K562 (cell line): ENCODE measurements at regions not wholly inside any gene's neighbourhood (a gene's known extent, or its start where the extent isn't known, plus 50 kb on each side); places are given as distances from the start of the nearest gene placed in this dataset.

ENCODE experiments used
- ARID3B ChIP-seq: fragments of 250-450 bp; sonication (Bioruptor Pico); IDR thresholded peaks from 2 replicates; pipeline ENCODE4 v1.4.0; 2020; ENCODE audit warnings: borderline replicate concordance
- ATF7 ChIP-seq: fragments of 450-650 bp; IDR thresholded peaks from 2 replicates; pipeline ENCODE4 v1.7.1; 2014; ENCODE audit warnings: mild to moderate bottlenecking, moderate library complexity
- BDP1 ChIP-seq: IDR thresholded peaks from 3 replicates; pipeline ENCODE4 v1.6.1; 2011; ENCODE audit not compliant: insufficient read length, insufficient read depth
- CCNT2 ChIP-seq: IDR thresholded peaks from 2 replicates; pipeline ENCODE4 v1.6.1; 2011; ENCODE audit warnings: borderline replicate concordance, low read depth, mild to moderate bottlenecking, moderate library complexity, mixed read lengths, low read length; ENCODE audit not compliant: insufficient read length; ENCODE audit errors: extremely low read depth
- EGR1 ChIP-seq: fragments of 450-650 bp; conservative IDR thresholded peaks from 2 replicates; pipeline ENCODE4 v1.6.1; 2017; ENCODE audit warnings: mild to moderate bottlenecking
- EP400 ChIP-seq: fragments of 450-650 bp; IDR thresholded peaks from 2 replicates; pipeline ENCODE4 v1.6.1; 2017; ENCODE audit warnings: antibody characterized with exemption, mild to moderate bottlenecking, moderate library complexity
- ETV1 ChIP-seq: fragments of 450-650 bp; conservative IDR thresholded peaks from 2 replicates; pipeline ENCODE4 v1.6.1; 2016; ENCODE audit warnings: missing genetic modification characterization, control low read depth, low read depth, missing compliant biosample characterization
- FOXK2 ChIP-seq, 2 experiments: fragments of 450-650 bp; IDR thresholded peaks in 1 of 2; conservative IDR thresholded peaks in 1 of 2; 2 replicates each; pipeline ENCODE4 v1.6.1; 2016; ENCODE audit warnings: low read depth in 2 of 2, mild to moderate bottlenecking in 1 of 2
- HMGN3 ChIP-seq: IDR thresholded peaks from 2 replicates; pipeline ENCODE4 v1.6.1; 2011; ENCODE audit warnings: borderline replicate concordance, low read depth, mild to moderate bottlenecking, mixed read lengths, low read length; ENCODE audit not compliant: insufficient read length; ENCODE audit errors: extremely low read depth
- ILK ChIP-seq: fragments of 450-650 bp; IDR thresholded peaks from 2 replicates; pipeline ENCODE4 v1.6.1; 2016; ENCODE audit warnings: missing genetic modification characterization, low read depth, mild to moderate bottlenecking, missing compliant biosample characterization, moderate library complexity, borderline replicate concordance
- KDM2B ChIP-seq: fragments of 250-450 bp; sonication (Bioruptor Pico); IDR thresholded peaks from 2 replicates; pipeline ENCODE4 v1.8.0; 2021; ENCODE audit warnings: mild to moderate bottlenecking, moderate library complexity
- MAFG ChIP-seq: fragments of 450-650 bp; conservative IDR thresholded peaks from 2 replicates; pipeline ENCODE4 v1.6.1; 2016; ENCODE audit warnings: missing genetic modification characterization, missing compliant biosample characterization
- MECOM ChIP-seq: fragments of 250-450 bp; sonication (Bioruptor Pico); IDR thresholded peaks from 2 replicates; pipeline ENCODE4 v1.8.0; 2022; ENCODE audit warnings: inconsistent platforms
- MTA2 ChIP-seq: fragments of 450-650 bp; IDR thresholded peaks from 2 replicates; pipeline ENCODE4 v1.6.1; 2016; ENCODE audit warnings: low read depth
- NBN ChIP-seq: fragments of 450-650 bp; IDR thresholded peaks from 2 replicates; pipeline ENCODE4 v1.6.1; 2016; ENCODE audit warnings: low read depth, mild to moderate bottlenecking
- NCOA6 ChIP-seq: fragments of 450-650 bp; IDR thresholded peaks from 2 replicates; pipeline ENCODE4 v1.6.1; 2017; ENCODE audit warnings: mild to moderate bottlenecking
- RFX7 ChIP-seq: fragments of 250-450 bp; sonication (Bioruptor Pico); IDR thresholded peaks from 2 replicates; pipeline ENCODE4 v1.5.1; 2021; ENCODE audit warnings: mild to moderate bottlenecking
- SETDB1 ChIP-seq: IDR thresholded peaks from one replicate; pipeline ENCODE4 v1.6.1; 2012; ENCODE audit warnings: low read length, control low read depth, inconsistent platforms
- SIN3A ChIP-seq, 2 experiments: fragments of 150-350 bp in 1 of 2; IDR thresholded peaks; 2 replicates each; pipeline ENCODE4 v1.6.1; 2011 to 2016; ENCODE audit warnings: borderline replicate concordance in 2 of 2, low read depth in 2 of 2, low read length in 2 of 2, mild to moderate bottlenecking in 2 of 2, moderate library complexity in 2 of 2; ENCODE audit not compliant: control insufficient read depth in 1 of 2
- SMARCA4 ChIP-seq: fragments of 450-650 bp; IDR thresholded peaks from 2 replicates; pipeline ENCODE4 v1.6.1; 2016
- SRSF9 ChIP-seq: fragments of 200-400 bp; formaldehyde crosslinking; IDR thresholded peaks from 2 replicates; pipeline ENCODE4 v1.6.1; 2017; ENCODE audit warnings: low read depth, low read length, borderline replicate concordance
- TBL1XR1 ChIP-seq, 2 experiments: IDR thresholded peaks; 2 replicates each; pipeline ENCODE4 v1.6.1; 2012; ENCODE audit warnings: improper control_type of control experiment in 2 of 2, low read length in 2 of 2, mild to moderate bottlenecking in 1 of 2
- THAP12 ChIP-seq: fragments of 250-450 bp; sonication (Bioruptor Pico); IDR thresholded peaks from 2 replicates; pipeline ENCODE4 v1.9.0; 2021; ENCODE audit warnings: mild to moderate bottlenecking, inconsistent platforms
- ZNF140 ChIP-seq: fragments of 250-450 bp; sonication (Bioruptor Pico); IDR thresholded peaks from 2 replicates; pipeline ENCODE4 v1.8.0; 2021; ENCODE audit warnings: moderate library complexity, mild to moderate bottlenecking, inconsistent platforms
- ZNF384 ChIP-seq: IDR thresholded peaks from 2 replicates; pipeline ENCODE4 v1.6.1; 2012; ENCODE audit warnings: low read depth, low read length, improper control_type of control experiment
- ZNF699 ChIP-seq: fragments of 250-450 bp; sonication (Bioruptor Pico); IDR thresholded peaks from 2 replicates; pipeline ENCODE4 v1.8.0; 2021; ENCODE audit warnings: mild to moderate bottlenecking, moderate library complexity; ENCODE audit not compliant: insufficient replicate concordance
- ZNF77 ChIP-seq: fragments of 250-450 bp; sonication (Bioruptor Pico); IDR thresholded peaks from 2 replicates; pipeline ENCODE4 v1.5.0; 2020

- no peak for TF ChIP-seq KDM2B (CRISPR knock-in tag)
- TF ChIP-seq ZNF699: no peak
- peak in 1 of 2 experiments; percentile 46; a peak in 1 of 4 replicates for TF ChIP-seq TBL1XR1 (IDR thresholded peaks at IDR 0.05; ENCODE audit: low read length in 2 of 2)
- TF ChIP-seq MECOM (CRISPR knock-in tag): no peak
- TF ChIP-seq EGR1: peak; percentile 71
- TF ChIP-seq ATF7: peak; percentile 91
- TF ChIP-seq ZNF140: no peak
- no peak for TF ChIP-seq MTA2
- TF ChIP-seq ILK: no peak
- peak; percentile 99 for TF ChIP-seq CCNT2
- peak; percentile 80 for TF ChIP-seq SETDB1
- TF ChIP-seq NCOA6: no peak
- no peak for TF ChIP-seq ARID3B (CRISPR knock-in tag)
- peak; percentile 99 for TF ChIP-seq HMGN3
- peak; percentile 67; a peak in 3 of 4 replicates for TF ChIP-seq SIN3A (IDR thresholded peaks at IDR 0.05; ENCODE audit: borderline replicate concordance in 2 of 2, control insufficient read depth in 1 of 2, low read depth in 2 of 2, low read length in 2 of 2)
- TF ChIP-seq ZNF384: peak; percentile 45; the same call in 1 of the 2 replicates
- no peak for TF ChIP-seq ZNF77 (CRISPR knock-in tag)
- TF ChIP-seq NBN: peak; percentile 34
- peak; percentile 99 for TF ChIP-seq EP400
- TF ChIP-seq SMARCA4: no peak
- peak; percentile 96 to 97 for TF ChIP-seq FOXK2 (conservative IDR thresholded peaks at IDR 0.05 in 1 of 2, IDR thresholded peaks at IDR 0.05 in 1 of 2; ENCODE audit: low read depth in 2 of 2)
- TF ChIP-seq RFX7: no peak
- TF ChIP-seq SRSF9: no peak
- TF ChIP-seq MAFG (tag): no peak
- TF ChIP-seq BDP1: no peak
- TF ChIP-seq ETV1 (tag): peak; percentile 76
- TF ChIP-seq THAP12 (CRISPR knock-in tag): 0 out of 2 replicates have a peak, but pooled peaks have one; percentile 48
Measured at GRCh38 chr15:92809064-92809879, 90.9 kb upstream of the CHD2 start (continued).
